ENCODE measurements at regions not wholly inside any gene's neighbourhood (a gene's known extent, or its start where the extent isn't known, plus 50 kb on each side); places are given as distances from the start of the nearest gene placed in this dataset.
"Not testable (repeated sequence)": the region's sequence is repeated elsewhere in the genome, so short reads cannot be mapped to it uniquely, and the experiment has no call there.

DNA sequence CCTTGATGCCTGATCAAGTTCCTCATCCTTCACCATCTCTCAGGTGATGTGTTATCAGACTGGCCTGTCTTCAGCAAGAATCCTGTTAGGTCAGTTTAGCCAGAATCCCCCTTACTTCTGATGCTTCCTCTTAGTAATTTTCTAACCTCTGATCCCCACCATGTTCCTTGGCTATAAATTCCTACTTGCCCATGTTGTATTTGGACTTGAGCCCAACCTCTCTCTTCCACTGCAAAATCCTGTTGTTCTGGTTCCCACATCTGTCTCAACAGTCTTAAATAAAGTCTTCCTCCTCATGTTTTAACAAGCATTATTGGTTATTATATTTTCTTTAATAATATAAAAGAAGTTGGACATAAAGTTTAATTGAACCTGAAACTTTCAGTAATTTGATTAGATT lies 987.8 kb upstream of the USP15 start:
- no peak overlapping the region for H3K4me3 ChIP-seq
- H3K9me3 ChIP-seq: no peaks in the 10 kb centered on the region
- DNase-seq (no peak), ATAC-seq (no peak)
- no peaks in the 10 kb centered on the region for H3K27me3 ChIP-seq
- TF ChIP-seq POLR2A (IDR thresholded peaks at IDR 0.05): no peak
- TF ChIP-seq, protein P1, sequence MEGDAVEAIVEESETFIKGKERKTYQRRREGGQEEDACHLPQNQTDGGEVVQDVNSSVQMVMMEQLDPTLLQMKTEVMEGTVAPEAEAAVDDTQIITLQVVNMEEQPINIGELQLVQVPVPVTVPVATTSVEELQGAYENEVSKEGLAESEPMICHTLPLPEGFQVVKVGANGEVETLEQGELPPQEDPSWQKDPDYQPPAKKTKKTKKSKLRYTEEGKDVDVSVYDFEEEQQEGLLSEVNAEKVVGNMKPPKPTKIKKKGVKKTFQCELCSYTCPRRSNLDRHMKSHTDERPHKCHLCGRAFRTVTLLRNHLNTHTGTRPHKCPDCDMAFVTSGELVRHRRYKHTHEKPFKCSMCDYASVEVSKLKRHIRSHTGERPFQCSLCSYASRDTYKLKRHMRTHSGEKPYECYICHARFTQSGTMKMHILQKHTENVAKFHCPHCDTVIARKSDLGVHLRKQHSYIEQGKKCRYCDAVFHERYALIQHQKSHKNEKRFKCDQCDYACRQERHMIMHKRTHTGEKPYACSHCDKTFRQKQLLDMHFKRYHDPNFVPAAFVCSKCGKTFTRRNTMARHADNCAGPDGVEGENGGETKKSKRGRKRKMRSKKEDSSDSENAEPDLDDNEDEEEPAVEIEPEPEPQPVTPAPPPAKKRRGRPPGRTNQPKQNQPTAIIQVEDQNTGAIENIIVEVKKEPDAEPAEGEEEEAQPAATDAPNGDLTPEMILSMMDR (IDR thresholded peaks at IDR 0.05): no peak
- no peaks in the 10 kb centered on the region for H3K36me3 ChIP-seq (replicated peaks in 1 of 2; ENCODE audit: insufficient read depth in 1 of 2, low read depth in 2 of 2)
- intact Hi-C loops (cut with DNase I): no loop called here
- H3K4me1 ChIP-seq: no peaks in the 10 kb centered on the region
- no peak overlapping the region for H3K27ac ChIP-seq

DNA sequence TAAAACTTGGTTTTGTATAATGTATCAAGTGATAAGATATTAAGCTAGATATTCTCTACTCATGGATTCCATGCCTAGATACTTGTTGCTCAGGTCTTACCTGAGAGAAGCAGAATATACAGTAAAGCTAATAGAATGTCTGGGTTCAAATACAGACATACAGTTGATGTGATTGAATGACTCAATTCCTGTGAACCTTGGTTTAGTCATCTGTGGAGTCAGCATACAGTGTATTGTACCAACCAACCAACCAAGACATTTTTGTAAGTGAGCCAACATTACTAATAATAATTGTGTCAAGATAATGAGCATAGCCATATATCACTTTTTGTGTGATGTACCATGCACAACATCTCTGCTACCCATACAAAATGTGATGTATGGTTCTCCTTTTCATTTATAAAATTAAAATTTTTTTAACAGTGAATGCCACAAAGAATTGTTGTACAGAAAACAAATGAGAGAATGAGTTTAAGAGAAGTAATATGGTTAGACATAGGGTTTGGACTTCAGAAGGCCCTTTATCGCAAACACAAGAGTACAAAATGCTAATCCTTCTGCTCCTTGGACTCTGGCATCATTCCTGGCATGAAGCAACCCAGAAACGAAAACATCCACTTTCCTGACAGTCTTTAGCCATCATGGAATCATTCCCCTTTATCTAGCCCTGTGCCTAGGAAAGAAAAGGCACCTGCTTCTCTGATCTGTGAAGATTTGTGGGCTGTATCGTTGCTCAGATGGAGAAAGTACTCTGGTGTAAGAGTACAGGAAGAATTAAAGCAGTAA lies 977.2 kb upstream of the USP15 start:
- Histone ChIP-seq H3K27ac (no peak overlapping the region), H3K4me3 (no peak overlapping the region), H3K36me3 (replicated peaks in 1 of 2; ENCODE audit: insufficient read depth in 1 of 2, low read depth in 2 of 2) (no peaks in the 10 kb centered on the region), H3K27me3 (no peaks in the 10 kb centered on the region), H3K9me3 (peaks cover 0 to 5% (median 0%) of the 10 kb centered on the region in 3 donors), H3K4me1 (no peaks in the 10 kb centered on the region)
- no peak for TF ChIP-seq POLR2A (IDR thresholded peaks at IDR 0.05)
- TF ChIP-seq, protein P1 (IDR thresholded peaks at IDR 0.05): no peak
- DNase-seq (no peak), ATAC-seq (no peak)
- WGBS, 2 donors: 52 to 53% methylated on average over 3 of the region's 3 CpGs
- intact Hi-C loops (cut with DNase I): no loop called here

DNA sequence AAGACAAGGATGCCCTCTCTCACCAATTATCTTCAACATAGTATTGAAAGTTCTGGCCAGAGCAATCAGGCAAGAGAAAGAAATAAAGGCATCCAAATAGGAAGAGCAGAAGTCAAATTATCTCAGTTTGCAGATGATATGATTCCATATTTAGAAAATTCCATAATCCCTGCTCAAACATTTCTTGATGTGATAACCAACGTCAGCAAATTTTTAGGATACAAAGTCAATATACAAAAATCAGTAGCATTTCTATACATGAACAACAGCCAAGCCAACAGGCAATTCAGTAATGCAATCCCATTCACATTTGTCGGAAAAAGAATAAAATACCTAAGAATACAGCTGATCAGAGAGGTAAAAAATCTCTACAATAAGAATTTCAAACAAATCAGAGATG lies 969.7 kb upstream of the USP15 start:
- intact Hi-C loops (cut with DNase I): no loop called here
- WGBS, 2 donors: 55 to 58% methylated on average over 2 of the region's 2 CpGs
- ATAC-seq (no peak), DNase-seq (no peak)
- H3K27me3 ChIP-seq: no peaks in the 10 kb centered on the region
- H3K9me3 ChIP-seq: peaks cover 0 to 5% (median 0%) of the 10 kb centered on the region in 3 donors
- H3K4me1 ChIP-seq: no peaks in the 10 kb centered on the region
- H3K4me3 ChIP-seq: no peak overlapping the region
- H3K27ac ChIP-seq: no peak overlapping the region
- no peaks in the 10 kb centered on the region for H3K36me3 ChIP-seq (replicated peaks in 1 of 2; ENCODE audit: insufficient read depth in 1 of 2, low read depth in 2 of 2)
- no peak for TF ChIP-seq POLR2A (IDR thresholded peaks at IDR 0.05)
- TF ChIP-seq, protein P1 (IDR thresholded peaks at IDR 0.05): no peak

DNA sequence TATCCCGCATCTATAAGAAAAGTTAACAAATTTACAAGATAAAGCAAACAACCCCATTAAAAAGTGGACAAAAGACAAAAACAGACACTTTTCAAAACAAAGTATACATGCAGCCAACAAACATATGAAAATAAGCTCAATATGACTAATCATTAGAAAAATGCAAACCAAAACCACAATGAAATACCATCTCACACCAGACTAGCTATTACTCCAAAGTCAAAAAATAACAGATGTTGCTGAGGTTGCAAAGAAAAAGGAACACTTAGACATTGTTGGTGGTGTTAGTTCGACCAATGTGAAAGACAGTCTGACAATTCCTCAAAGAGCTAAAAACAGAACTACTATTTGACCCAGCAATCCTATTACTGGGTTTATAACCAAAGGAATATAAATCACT lies 968.6 kb upstream of the USP15 start:
- Histone ChIP-seq H3K9me3 (peaks cover 0 to 5% (median 0%) of the 10 kb centered on the region in 3 donors), H3K4me1 (no peaks in the 10 kb centered on the region), H3K27me3 (no peaks in the 10 kb centered on the region), H3K4me3 (no peak overlapping the region), H3K27ac (no peak overlapping the region), H3K36me3 (replicated peaks in 1 of 2; ENCODE audit: insufficient read depth in 1 of 2, low read depth in 2 of 2) (no peaks in the 10 kb centered on the region)
- no peak for ATAC-seq
- WGBS, 2 donors: 65 to 73% methylated on average over 2 of the region's 2 CpGs
- intact Hi-C loops (cut with DNase I): no loop called here
- no peak for DNase-seq
- no peak for TF ChIP-seq POLR2A (IDR thresholded peaks at IDR 0.05)
- TF ChIP-seq, protein P1 (IDR thresholded peaks at IDR 0.05): no peak

DNA sequence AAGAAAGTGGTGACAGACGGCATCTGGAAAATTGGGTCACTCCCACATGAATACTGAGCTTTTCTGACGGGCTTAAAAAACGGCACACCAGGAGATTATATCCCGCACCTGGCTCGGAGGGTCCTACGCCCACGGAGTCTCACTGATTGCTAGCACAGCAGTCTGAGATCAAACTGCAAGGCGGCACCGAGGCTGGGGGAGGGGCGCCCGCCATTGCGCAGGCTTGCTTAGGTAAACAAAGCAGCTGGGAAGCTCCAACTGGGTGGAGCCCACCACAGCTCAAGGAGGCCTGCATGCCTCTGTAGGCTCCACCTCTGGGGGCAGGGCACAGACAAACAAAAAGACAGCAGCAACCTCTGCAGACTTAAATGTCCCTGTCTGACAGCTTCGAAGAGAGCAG lies 966.2 kb upstream of the USP15 start:
- intact Hi-C loops (cut with DNase I); DNase-seq: not testable (repeated sequence)
- 83 to 84% methylated on average over 12 to 13 of the region's 13 CpGs for WGBS, 2 donors

More for the DNA sequence above, 966.2 kb upstream of the USP15 start:
- not testable (repeated sequence) for H3K9me3 ChIP-seq; ATAC-seq; H3K36me3 ChIP-seq (replicated peaks in 1 of 2; ENCODE audit: insufficient read depth in 1 of 2, low read depth in 2 of 2); H3K4me3 ChIP-seq; H3K4me1 ChIP-seq; H3K27ac ChIP-seq; H3K27me3 ChIP-seq
